RWPE1 (cell line): ENCODE measurements at regions not wholly inside any gene's neighbourhood (a gene's known extent, or its start where the extent isn't known, plus 50 kb on each side); places are given as distances from the start of the nearest gene placed in this dataset.

Experiments
- CTCF ChIA-PET: fragments of 350-600 bp; sonication (Branson Sonifier 250); formaldehyde crosslinking; extraction: SDS; loops from one replicate; lab custom pipeline; 2021; lab: Yijun Ruan, JAX
- POLR2A ChIA-PET: fragments of 400-600 bp; formaldehyde crosslinking; extraction: SDS; loops from one replicate; lab custom pipeline; 2020; ENCODE audit warnings: antibody characterized with exemption; ENCODE audit not compliant: low non-redundant PET; lab: Yijun Ruan, JAX
- DNase-seq: peaks from one replicate; pipeline ENCODE4 v3.0.0; 2012; ENCODE audit warnings: low spot score
- H3K27ac ChIP-seq: fragments of 450-650 bp; 2 replicates; pipeline ENCODE4 v1.5.1; 2017
- TF ChIP-seq, protein P1 (sequence below): fragments of 450-650 bp; conservative IDR thresholded peaks from 2 replicates; pipeline ENCODE4 v1.5.1; 2017; ENCODE audit warnings: low read depth, mild to moderate bottlenecking

DNA sequence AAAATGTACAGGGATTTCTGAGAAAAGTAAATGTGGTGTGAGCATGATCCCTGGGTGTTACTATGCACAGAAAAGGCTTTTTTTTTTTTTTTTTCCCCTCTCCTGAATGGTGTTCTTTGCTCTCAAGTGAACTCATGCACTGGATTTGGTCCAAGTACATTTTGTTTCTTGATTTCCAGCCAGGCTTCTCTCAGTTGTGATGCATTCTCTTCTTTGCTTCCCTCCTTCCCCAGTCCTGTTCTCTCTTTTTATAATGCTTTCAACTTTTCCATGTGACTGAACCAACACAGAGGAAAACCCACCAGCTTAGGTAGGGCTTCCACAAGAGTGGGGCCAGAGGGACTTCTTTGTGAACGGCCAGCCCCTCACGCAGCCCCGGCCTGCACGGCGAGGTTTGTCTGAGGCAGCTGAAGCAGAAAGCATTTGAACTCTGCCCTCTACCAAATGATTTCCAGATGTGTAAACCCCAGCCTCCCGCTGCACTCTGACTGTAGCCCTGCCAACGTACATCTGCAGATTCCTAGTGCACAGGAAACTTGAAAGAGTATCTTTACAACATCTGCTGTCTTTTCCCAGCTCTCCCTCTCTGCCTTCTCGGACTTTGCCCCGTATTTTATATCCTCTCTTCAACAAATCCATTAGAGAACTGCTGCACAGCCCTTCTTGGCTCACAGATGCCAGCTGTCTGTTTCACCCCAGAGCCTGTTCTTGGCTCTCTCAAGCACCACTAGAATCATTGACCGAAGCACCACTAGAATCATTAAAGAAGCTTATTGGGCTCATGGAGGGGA lies 71.8 kb upstream of the CD180 start:
- ChIA-PET CTCF (interaction anchor here (0.6 to 0.8 kb wide), 3 partner anchors 304 to 1002 kb away, joined by 3 to 5 read pairs (median 3); no protein-coding TSS in a partner anchor), POLR2A (no interaction called here)

DNA sequence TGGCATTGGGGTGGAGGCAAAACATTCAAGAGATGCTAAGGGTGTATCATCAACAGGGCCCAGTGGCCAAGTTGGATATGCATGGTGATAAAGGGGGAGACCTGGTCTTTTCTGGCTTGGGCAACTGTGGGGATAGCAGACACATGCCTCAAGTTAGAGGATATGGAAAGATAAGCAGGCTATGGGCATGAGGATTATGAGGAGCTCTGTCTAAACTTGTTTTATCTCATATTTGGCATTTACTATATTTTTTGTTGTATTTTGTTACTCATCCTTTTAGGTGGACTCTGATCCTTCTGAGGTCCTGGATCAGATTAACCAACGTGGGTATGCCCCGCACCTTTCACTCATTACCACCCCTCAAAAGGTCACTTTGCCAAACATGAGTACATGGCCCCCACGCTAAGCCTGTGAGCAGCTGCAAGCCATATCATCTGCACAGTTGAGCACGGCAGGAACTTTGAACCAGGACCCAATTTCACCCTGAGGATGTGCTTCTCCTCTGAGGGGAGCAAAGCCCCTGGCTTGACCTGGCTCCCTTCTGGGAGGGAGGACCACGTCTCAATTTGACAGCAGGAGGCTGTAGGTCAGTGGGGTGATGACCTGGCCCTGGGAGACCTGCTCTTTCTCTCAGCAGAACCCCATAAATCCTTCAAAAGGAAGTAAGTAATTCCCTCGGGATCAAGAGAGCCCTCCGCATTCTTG lies 71.1 kb upstream of the CD180 start:
- POLR2A ChIA-PET: no interaction called here
- TF ChIP-seq, protein P1, sequence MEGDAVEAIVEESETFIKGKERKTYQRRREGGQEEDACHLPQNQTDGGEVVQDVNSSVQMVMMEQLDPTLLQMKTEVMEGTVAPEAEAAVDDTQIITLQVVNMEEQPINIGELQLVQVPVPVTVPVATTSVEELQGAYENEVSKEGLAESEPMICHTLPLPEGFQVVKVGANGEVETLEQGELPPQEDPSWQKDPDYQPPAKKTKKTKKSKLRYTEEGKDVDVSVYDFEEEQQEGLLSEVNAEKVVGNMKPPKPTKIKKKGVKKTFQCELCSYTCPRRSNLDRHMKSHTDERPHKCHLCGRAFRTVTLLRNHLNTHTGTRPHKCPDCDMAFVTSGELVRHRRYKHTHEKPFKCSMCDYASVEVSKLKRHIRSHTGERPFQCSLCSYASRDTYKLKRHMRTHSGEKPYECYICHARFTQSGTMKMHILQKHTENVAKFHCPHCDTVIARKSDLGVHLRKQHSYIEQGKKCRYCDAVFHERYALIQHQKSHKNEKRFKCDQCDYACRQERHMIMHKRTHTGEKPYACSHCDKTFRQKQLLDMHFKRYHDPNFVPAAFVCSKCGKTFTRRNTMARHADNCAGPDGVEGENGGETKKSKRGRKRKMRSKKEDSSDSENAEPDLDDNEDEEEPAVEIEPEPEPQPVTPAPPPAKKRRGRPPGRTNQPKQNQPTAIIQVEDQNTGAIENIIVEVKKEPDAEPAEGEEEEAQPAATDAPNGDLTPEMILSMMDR: no peak
- peak; percentile 32 for DNase-seq
- CTCF ChIA-PET: interaction anchor here (0.5 kb wide), 1 partner anchor 65 kb away, joined by 6 read pairs; no protein-coding TSS in a partner anchor
- H3K27ac ChIP-seq: peak overlapping the region; percentile 100

More for the DNA sequence above, 71.8 kb upstream of the CD180 start:
- H3K27ac ChIP-seq: peak overlapping the region; percentile 100
- TF ChIP-seq, protein P1: no peak
- peak; percentile 77 for DNase-seq

DNA sequence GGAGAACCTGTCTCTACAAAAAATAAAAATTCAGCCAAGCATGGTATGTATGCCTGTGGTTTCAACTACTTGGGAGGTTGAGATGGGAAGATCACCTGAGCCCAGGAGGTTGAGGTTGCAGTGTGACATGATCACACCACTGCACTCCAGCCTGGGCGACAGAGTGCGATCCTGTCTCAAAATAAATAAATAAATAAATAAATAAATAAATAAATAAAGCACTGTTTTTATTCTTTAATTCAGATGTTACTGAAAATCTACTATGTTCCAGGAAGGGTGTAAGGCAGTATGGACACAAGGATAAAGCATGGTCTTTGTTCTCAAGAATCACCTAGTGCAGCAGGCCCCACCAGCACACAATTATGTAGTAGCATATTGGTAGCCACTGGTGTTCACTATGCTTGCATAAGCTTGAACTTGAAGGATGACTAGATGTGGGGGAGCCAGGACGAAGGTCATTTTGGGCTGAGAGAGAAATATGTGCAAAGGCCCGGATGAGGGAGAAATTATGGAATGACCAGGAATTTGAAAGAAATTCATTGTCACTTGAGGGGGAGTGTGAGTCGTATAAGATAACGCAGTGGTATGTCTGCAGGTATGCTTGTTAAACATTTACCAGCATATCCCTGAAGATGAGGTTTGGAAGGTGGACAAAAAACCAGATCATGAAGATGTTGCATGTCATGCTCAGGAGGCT lies 70.2 kb upstream of the CD180 start:
- CTCF ChIA-PET: interaction anchor here (0.5 to 0.6 kb wide), 2 partner anchors 66 to 807 kb away, joined by 3 to 6 read pairs; no protein-coding TSS in a partner anchor
- H3K27ac ChIP-seq: peak overlapping the region; percentile 100

DNA sequence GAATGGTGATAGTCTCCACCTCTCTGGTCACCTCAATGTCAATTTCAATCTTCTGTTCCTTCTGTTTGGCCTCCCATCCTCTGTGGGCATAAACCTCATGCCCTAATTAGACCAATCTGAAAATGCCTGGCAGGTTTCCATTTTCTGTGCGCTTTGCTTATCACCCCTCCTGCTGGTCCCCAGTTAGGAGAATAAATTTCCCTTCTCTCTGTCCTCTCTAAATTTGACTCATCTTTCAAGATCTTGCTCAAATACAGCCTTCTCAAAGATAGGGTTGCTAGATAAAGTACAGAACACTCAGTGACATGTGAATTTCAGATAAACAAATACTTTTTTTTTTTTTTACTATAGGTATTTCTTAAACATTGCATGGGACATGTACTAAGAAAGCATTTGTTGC lies 69.4 kb upstream of the CD180 start:
- TF ChIP-seq, protein P1: no peak
- no peak for DNase-seq
- no peak overlapping the region for H3K27ac ChIP-seq
- ChIA-PET CTCF (interaction anchor here (1.6 kb wide), 1 partner anchor 986 kb away, joined by 3 read pairs; no protein-coding TSS in a partner anchor), POLR2A (no interaction called here)

More for the DNA sequence above, 70.2 kb upstream of the CD180 start:
- POLR2A ChIA-PET: no interaction called here
- TF ChIP-seq, protein P1: no peak
- DNase-seq: no peak

DNA sequence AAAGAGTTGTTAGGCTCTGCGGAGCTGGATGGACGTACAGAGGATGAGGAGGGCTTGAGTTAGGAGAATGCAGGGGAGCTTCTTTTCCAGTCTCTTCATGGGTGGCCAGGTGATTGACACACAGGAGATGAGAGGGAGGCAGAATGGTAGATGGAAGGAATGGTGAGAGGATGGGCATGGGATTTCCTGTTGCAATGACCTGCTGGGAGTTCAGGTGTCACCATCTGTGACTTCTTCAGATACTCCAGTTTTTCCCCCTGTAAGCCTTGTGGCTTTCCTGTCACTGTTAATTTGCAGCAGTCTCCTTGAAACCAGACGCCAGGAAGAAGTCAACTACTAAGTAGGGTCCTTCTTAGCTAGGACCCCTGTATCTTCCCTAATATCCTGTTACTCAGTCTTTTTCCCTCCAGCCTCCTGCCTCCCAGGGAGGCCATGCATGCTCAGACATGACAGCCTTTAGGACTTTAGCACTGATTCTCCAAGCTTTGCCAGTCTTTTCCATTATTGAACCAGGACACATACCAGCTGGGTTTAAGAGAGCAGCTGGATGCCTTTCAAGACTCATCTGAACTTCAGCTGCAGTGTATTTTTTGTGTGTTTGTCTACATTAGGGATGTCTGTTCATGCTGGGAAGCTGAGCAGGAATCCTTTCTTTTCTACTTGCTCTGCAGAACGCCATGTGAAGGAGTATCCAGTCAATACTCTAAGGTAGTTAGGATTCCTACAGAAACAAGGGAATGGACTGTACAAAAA lies 67.2 kb upstream of the CD180 start:
- H3K27ac ChIP-seq: no peak overlapping the region
- CTCF ChIA-PET: interaction anchor here (1.6 kb wide), 1 partner anchor 18 kb away, joined by 9 read pairs; no protein-coding TSS in a partner anchor
- DNase-seq: no peak
- TF ChIP-seq, protein P1: no peak
- POLR2A ChIA-PET: no interaction called here
